Calu3 (cell line): ENCODE measurements at regions not wholly inside any gene's neighbourhood (a gene's known extent, or its start where the extent isn't known, plus 50 kb on each side); places are given as distances from the start of the nearest gene placed in this dataset.

Experiments
- BruUV-seq: library from RNA; stranded (reverse); fragments of 400-500 nt; replicated peaks from 2 replicates; lab custom pipeline; 2021; lab: Mats Ljungman, UMichigan
- CTCF ChIA-PET: fragments of 300-600 bp; sonication (Branson Sonifier 250); formaldehyde crosslinking; loops from one replicate; lab custom pipeline; 2022; ENCODE audit warnings: antibody characterized with exemption; lab: Charles Lee
- DNase-seq: peaks from one replicate; pipeline ENCODE4 v3.0.0; 2022
- H3K27ac Mint-ChIP-seq: one replicate; pipeline ENCODE4 v1.8.0; 2022; ENCODE audit warnings: mixed read lengths; ENCODE audit not compliant: unreplicated experiment
- H3K27me3 Mint-ChIP-seq: one replicate; pipeline ENCODE4 v1.8.0; 2022; ENCODE audit warnings: mixed read lengths; ENCODE audit not compliant: unreplicated experiment
- H3K36me3 Mint-ChIP-seq: one replicate; pipeline ENCODE4 v1.8.0; 2022; ENCODE audit warnings: mild to moderate bottlenecking, moderate library complexity, mixed read lengths; ENCODE audit not compliant: insufficient read depth, unreplicated experiment
- H3K4me1 Mint-ChIP-seq: one replicate; pipeline ENCODE4 v1.8.0; 2022; ENCODE audit warnings: mild to moderate bottlenecking, low read depth, mixed read lengths; ENCODE audit not compliant: unreplicated experiment
- H3K4me3 Mint-ChIP-seq: one replicate; pipeline ENCODE4 v1.8.0; 2022; ENCODE audit warnings: mild to moderate bottlenecking, low read depth, moderate library complexity, mixed read lengths; ENCODE audit not compliant: unreplicated experiment
- H3K9me3 Mint-ChIP-seq: one replicate; pipeline ENCODE4 v1.8.0; 2022; ENCODE audit warnings: low read depth, mixed read lengths; ENCODE audit not compliant: unreplicated experiment
- intact Hi-C: fragments of 100-400 bp; cut with micrococcal nuclease; formaldehyde crosslinking; loops from one replicate; pipeline ENCODE4 v1.10.0; 2022; ENCODE audit not compliant: unreplicated experiment
- TF ChIP-seq, protein P1 (sequence below): fragments of 200-600 bp; IDR thresholded peaks from one replicate; pipeline ENCODE4 v1.8.0; 2022; ENCODE audit warnings: antibody characterized with exemption; ENCODE audit not compliant: unreplicated experiment

DNA sequence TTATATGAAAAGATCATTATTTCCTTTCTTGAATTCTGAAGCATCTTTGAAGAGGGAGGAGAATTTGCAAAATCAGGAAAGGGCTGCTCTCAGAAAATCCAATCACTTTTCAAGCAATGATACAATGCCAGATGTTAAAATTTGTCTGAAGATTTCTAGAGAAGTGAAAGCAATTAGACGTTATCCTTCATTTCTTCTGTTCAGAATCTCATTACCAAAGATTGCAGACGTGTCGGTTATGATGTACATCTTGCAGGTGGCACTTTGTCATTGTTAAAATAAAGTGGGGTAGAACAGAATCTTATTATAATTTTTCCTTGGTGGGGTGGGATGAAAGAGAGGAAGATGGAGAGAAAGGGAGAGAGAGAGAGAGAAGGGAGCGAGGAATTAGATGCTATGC is 296.4 kb upstream of the STS start:
- intact Hi-C loops: no loop called here
- H3K27ac Mint-ChIP-seq: no peak overlapping the region

DNA sequence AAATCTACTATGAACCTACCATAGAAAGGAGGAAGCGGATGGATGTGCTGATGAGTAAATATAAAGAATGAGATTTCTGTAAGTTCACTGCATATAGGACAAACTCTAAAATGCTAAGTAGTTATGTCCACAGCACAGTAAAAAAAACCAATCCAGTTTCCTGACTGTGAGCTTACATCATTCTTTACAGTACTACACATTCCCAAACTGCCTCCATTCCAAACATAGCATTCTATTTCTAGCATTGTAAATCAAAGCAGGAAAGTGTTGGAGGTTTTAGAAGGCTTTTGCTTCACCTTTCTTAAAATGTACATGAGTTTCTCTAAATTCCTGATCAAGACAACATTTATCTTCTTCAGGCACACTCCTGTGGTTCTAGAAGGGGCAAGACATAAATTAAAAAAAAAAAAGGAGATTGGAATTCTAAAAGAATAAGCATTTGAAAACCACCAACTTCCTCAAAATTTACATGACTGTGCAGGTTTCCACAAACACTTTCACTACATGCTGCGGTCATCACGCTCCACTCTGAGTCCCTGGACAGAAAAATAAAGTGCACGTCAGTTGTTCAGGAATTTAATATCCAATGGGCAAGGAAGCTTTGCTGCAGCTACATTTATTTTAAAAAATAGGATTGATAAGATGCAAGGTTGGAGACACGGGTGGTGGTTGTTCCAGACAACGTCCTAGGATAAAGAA is 297.6 kb upstream of the STS start:
- intact Hi-C loops: no loop called here
- Mint-ChIP-seq H3K36me3 (no peaks in the 10 kb centered on the region), H3K4me3 (no peak overlapping the region), H3K4me1 (no peaks in the 10 kb centered on the region), H3K9me3 (peaks cover 7% of the 10 kb centered on the region), H3K27me3 (no peaks in the 10 kb centered on the region), H3K27ac (no peak overlapping the region)
- no TSS peak for BruUV-seq
- TF ChIP-seq, protein P1, sequence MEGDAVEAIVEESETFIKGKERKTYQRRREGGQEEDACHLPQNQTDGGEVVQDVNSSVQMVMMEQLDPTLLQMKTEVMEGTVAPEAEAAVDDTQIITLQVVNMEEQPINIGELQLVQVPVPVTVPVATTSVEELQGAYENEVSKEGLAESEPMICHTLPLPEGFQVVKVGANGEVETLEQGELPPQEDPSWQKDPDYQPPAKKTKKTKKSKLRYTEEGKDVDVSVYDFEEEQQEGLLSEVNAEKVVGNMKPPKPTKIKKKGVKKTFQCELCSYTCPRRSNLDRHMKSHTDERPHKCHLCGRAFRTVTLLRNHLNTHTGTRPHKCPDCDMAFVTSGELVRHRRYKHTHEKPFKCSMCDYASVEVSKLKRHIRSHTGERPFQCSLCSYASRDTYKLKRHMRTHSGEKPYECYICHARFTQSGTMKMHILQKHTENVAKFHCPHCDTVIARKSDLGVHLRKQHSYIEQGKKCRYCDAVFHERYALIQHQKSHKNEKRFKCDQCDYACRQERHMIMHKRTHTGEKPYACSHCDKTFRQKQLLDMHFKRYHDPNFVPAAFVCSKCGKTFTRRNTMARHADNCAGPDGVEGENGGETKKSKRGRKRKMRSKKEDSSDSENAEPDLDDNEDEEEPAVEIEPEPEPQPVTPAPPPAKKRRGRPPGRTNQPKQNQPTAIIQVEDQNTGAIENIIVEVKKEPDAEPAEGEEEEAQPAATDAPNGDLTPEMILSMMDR: no peak
- CTCF ChIA-PET: interaction anchor here (0.7 kb wide), 1 partner anchor 224 kb away, joined by 3 read pairs; no protein-coding TSS in a partner anchor
- no peak for DNase-seq

More for the DNA sequence above, 296.4 kb upstream of the STS start:
- Mint-ChIP-seq H3K9me3 (peaks cover 7% of the 10 kb centered on the region), H3K4me1 (no peaks in the 10 kb centered on the region), H3K4me3 (no peak overlapping the region), H3K27me3 (no peaks in the 10 kb centered on the region), H3K36me3 (no peaks in the 10 kb centered on the region)
- no peak for DNase-seq
- TF ChIP-seq, protein P1: no peak
- CTCF ChIA-PET: no interaction called here
- BruUV-seq: no TSS peak

DNA sequence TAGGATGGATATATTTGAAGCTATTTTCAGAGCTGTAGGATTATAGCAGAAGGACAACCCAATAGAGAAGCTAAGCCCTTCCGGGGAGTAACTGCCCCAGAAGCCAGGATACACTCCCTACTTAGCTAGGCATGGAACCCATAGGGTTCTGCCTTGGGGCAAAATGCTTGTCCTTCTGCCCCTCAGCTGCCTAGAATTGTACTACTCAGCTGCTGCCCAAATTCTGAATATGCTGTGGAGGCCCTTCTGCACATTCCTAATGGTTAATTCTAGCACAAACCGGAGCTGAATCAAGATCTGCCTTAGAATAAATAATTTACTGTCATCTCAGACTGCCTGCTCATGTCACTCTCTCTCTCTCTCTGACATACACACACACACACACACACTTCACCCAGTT is 297.7 kb upstream of the VCX3A start:
- BruUV-seq: no TSS peak
- no peak overlapping the region for H3K27ac Mint-ChIP-seq
- no peaks in the 10 kb centered on the region for H3K27me3 Mint-ChIP-seq
- H3K4me1 Mint-ChIP-seq: no peaks in the 10 kb centered on the region
- DNase-seq: no peak
- intact Hi-C loops: no loop called here
- no peaks in the 10 kb centered on the region for H3K36me3 Mint-ChIP-seq
- H3K9me3 Mint-ChIP-seq: peaks cover 17% of the 10 kb centered on the region
- CTCF ChIA-PET: no interaction called here
- H3K4me3 Mint-ChIP-seq: no peak overlapping the region
- TF ChIP-seq, protein P1: no peak

GRCh38 chrX:6826856-6827255 is 291.9 kb upstream of the VCX3A start:
- CTCF ChIA-PET: no interaction called here
- H3K4me1 Mint-ChIP-seq: no peaks in the 10 kb centered on the region
- H3K36me3 Mint-ChIP-seq: no peaks in the 10 kb centered on the region
- H3K9me3 Mint-ChIP-seq: peaks cover 15% of the 10 kb centered on the region
- no peak overlapping the region for H3K4me3 Mint-ChIP-seq
- TF ChIP-seq, protein P1: no peak
- H3K27me3 Mint-ChIP-seq: no peaks in the 10 kb centered on the region
- no TSS peak for BruUV-seq
- DNase-seq: no peak
- intact Hi-C loops: no loop called here
- H3K27ac Mint-ChIP-seq: no peak overlapping the region
